DND-41 (cell line): ENCODE measurements at regions not wholly inside any gene's neighbourhood (a gene's known extent, or its start where the extent isn't known, plus 50 kb on each side); places are given as distances from the start of the nearest gene placed in this dataset.

ENCODE experiments used
- ATAC-seq: fragments of 200-7000 bp; cut with Tn5 transposase; 3 replicates; pipeline ENCODE4 v1.9.1; 2021; ENCODE audit warnings: low read depth; ENCODE audit not compliant: insufficient read depth
- DNase-seq: peaks from one replicate; pipeline ENCODE4 v3.0.0-alpha.2; 2020
- H2AFZ ChIP-seq: 2 replicates; pipeline ENCODE4 v1.6.0; 2012; ENCODE audit warnings: low read depth, low read length
- H3K27ac ChIP-seq: 2 replicates; pipeline ENCODE4 v1.5.1; 2012; ENCODE audit warnings: low read length, inconsistent platforms
- H3K27me3 ChIP-seq: fragments of 200-600 bp; sonication (generic); 2 replicates; pipeline ENCODE4 v1.6.0; 2012; ENCODE audit warnings: low read length, mild to moderate bottlenecking, inconsistent platforms; ENCODE audit not compliant: insufficient read depth, poor library complexity
- H3K36me3 ChIP-seq: 2 replicates; pipeline ENCODE4 v1.5.1; 2012; ENCODE audit warnings: low read length, inconsistent platforms; ENCODE audit not compliant: insufficient read depth
- H3K4me1 ChIP-seq: 2 replicates; pipeline ENCODE4 v1.5.1; 2012; ENCODE audit warnings: mild to moderate bottlenecking, low read length; ENCODE audit not compliant: insufficient read depth
- H3K4me2 ChIP-seq: 2 replicates; pipeline ENCODE4 v1.6.0; 2012; ENCODE audit warnings: mild to moderate bottlenecking, moderate library complexity, low read length, inconsistent platforms; ENCODE audit not compliant: insufficient read depth
- H3K4me3 ChIP-seq, 2 experiments: fragments of 200-600 bp in 1 of 2; shearing (Covaris generic) in 1 of 2; 2 replicates each; pipeline ENCODE4 v1.5.1; 2012 to 2016; ENCODE audit warnings: inconsistent platforms in 2 of 2, low read length in 2 of 2, mild to moderate bottlenecking in 2 of 2, low read depth in 1 of 2, moderate library complexity in 1 of 2
- H3K79me2 ChIP-seq: 2 replicates; pipeline ENCODE4 v1.6.0; 2012; ENCODE audit warnings: low read length, inconsistent platforms; ENCODE audit not compliant: insufficient read depth
- H3K9ac ChIP-seq: 2 replicates; pipeline ENCODE4 v1.6.0; 2012; ENCODE audit warnings: low read depth, mild to moderate bottlenecking, inconsistent platforms, low read length, moderate library complexity
- H3K9me3 ChIP-seq: 2 replicates; pipeline ENCODE4 v1.5.1; 2012; ENCODE audit warnings: low read length, moderate library complexity, mild to moderate bottlenecking, inconsistent platforms; ENCODE audit not compliant: insufficient read depth, severe bottlenecking
- H4K20me1 ChIP-seq: 2 replicates; pipeline ENCODE4 v1.6.0; 2012; ENCODE audit warnings: low read length; ENCODE audit not compliant: insufficient read depth
- EZH2 ChIP-seq: IDR thresholded peaks from 3 replicates; pipeline ENCODE4 v1.6.1; 2012; ENCODE audit warnings: borderline replicate concordance, low read depth, mild to moderate bottlenecking, moderate library complexity, low read length, inconsistent platforms; ENCODE audit not compliant: severe bottlenecking
- TF ChIP-seq, protein P1 (sequence below): IDR thresholded peaks from 2 replicates; pipeline ENCODE4 v1.5.1; 2012; ENCODE audit warnings: borderline replicate concordance, low read length, moderate library complexity, mild to moderate bottlenecking; ENCODE audit not compliant: poor library complexity, severe bottlenecking; ENCODE audit errors: extremely low read depth

DNA sequence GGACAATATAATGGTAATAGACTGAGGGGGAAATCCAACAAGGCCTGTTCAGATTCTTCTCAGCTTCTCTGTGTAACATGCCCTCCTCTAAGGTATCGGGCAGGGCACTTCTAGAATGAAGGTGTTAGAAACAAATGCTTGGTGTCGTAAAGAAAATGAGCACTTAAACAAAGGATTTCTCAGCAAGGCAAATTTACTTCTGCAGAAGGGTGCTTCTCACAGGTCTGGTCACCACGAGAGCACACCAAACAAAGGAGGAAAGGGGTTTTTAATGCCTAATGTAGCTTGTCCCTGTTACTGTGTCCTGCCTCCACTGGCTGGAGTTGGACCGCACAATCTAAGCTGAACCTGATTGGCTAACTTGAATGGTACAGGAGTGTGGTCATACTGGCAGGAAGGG lies 642.6 kb upstream of the CDH8 start:
- H3K4me1 ChIP-seq, result no peaks in the 10 kb centered on the region
- no peaks in the 10 kb centered on the region for H3K79me2 ChIP-seq
- no peak overlapping the region for H3K4me2 ChIP-seq
- no peaks in the 10 kb centered on the region for H4K20me1 ChIP-seq
- no peak overlapping the region for H3K9ac ChIP-seq
- H3K4me3 ChIP-seq, result no peak overlapping the region
- ATAC-seq (no peak), DNase-seq (no peak)
- H3K36me3 ChIP-seq, result no peaks in the 10 kb centered on the region
- TF ChIP-seq, protein P1, sequence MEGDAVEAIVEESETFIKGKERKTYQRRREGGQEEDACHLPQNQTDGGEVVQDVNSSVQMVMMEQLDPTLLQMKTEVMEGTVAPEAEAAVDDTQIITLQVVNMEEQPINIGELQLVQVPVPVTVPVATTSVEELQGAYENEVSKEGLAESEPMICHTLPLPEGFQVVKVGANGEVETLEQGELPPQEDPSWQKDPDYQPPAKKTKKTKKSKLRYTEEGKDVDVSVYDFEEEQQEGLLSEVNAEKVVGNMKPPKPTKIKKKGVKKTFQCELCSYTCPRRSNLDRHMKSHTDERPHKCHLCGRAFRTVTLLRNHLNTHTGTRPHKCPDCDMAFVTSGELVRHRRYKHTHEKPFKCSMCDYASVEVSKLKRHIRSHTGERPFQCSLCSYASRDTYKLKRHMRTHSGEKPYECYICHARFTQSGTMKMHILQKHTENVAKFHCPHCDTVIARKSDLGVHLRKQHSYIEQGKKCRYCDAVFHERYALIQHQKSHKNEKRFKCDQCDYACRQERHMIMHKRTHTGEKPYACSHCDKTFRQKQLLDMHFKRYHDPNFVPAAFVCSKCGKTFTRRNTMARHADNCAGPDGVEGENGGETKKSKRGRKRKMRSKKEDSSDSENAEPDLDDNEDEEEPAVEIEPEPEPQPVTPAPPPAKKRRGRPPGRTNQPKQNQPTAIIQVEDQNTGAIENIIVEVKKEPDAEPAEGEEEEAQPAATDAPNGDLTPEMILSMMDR, result no peak
- TF ChIP-seq EZH2, result no peak
- no peak overlapping the region for H2AFZ ChIP-seq
- H3K27ac ChIP-seq, result no peak overlapping the region
- peaks cover 38% of the 10 kb centered on the region for H3K9me3 ChIP-seq
- no peaks in the 10 kb centered on the region for H3K27me3 ChIP-seq

GRCh38 chr16:62676306-62676705 lies 640.1 kb upstream of the CDH8 start:
- no peaks in the 10 kb centered on the region for H3K4me1 ChIP-seq
- H4K20me1 ChIP-seq, result no peaks in the 10 kb centered on the region
- H3K79me2 ChIP-seq, result no peaks in the 10 kb centered on the region
- DNase-seq, result no peak
- H2AFZ ChIP-seq, result no peak overlapping the region
- TF ChIP-seq, protein P1, result no peak
- no peak for TF ChIP-seq EZH2
- no peak overlapping the region for H3K4me3 ChIP-seq
- H3K36me3 ChIP-seq, result no peaks in the 10 kb centered on the region
- H3K9ac ChIP-seq, result no peak overlapping the region
- H3K27me3 ChIP-seq, result no peaks in the 10 kb centered on the region
- H3K9me3 ChIP-seq, result peaks cover 28% of the 10 kb centered on the region
- H3K4me2 ChIP-seq, result no peak overlapping the region
- ATAC-seq, result no peak
- H3K27ac ChIP-seq, result no peak overlapping the region

DNA sequence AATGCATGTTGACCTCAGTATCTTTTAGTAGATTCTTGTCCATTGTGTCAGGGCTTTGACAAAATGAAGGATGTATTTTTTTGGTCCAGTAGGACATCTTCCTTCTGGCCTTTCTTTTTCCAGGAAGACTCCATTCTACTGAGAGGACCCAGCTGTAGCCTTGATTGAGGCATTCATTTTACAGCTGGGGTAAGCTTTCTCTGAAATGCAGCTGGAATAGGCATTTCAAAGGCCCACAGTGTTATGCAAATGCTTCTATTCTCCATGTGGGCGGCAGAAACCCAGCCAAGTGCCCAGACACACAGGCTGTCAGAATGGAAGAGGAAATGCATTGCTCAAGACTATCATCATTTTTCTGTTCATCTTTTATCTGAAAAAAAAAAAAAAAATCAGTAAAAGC lies 629.0 kb upstream of the CDH8 start:
- Histone ChIP-seq H3K9me3 (no peaks in the 10 kb centered on the region), H3K79me2 (no peaks in the 10 kb centered on the region), H4K20me1 (no peaks in the 10 kb centered on the region), H3K4me3 (no peak overlapping the region), H3K27ac (no peak overlapping the region), H3K27me3 (no peaks in the 10 kb centered on the region), H3K9ac (no peak overlapping the region), H3K4me2 (no peak overlapping the region), H3K36me3 (no peaks in the 10 kb centered on the region), H2AFZ (no peak overlapping the region), H3K4me1 (no peaks in the 10 kb centered on the region)
- no peak for TF ChIP-seq EZH2
- TF ChIP-seq, protein P1, result no peak
- no peak for ATAC-seq
- no peak for DNase-seq

GRCh38 chr16:62664566-62664965 lies 628.3 kb upstream of the CDH8 start:
- no peaks in the 10 kb centered on the region for H3K36me3 ChIP-seq
- no peak overlapping the region for H3K4me3 ChIP-seq
- no peak overlapping the region for H3K27ac ChIP-seq
- no peak for DNase-seq
- no peak overlapping the region for H3K9ac ChIP-seq
- no peaks in the 10 kb centered on the region for H3K27me3 ChIP-seq
- H4K20me1 ChIP-seq, result no peaks in the 10 kb centered on the region
- no peak overlapping the region for H2AFZ ChIP-seq
- no peak overlapping the region for H3K4me2 ChIP-seq
- H3K79me2 ChIP-seq, result no peaks in the 10 kb centered on the region
- no peak for ATAC-seq
- no peaks in the 10 kb centered on the region for H3K9me3 ChIP-seq
- TF ChIP-seq EZH2, result no peak
- TF ChIP-seq, protein P1, result no peak
- no peaks in the 10 kb centered on the region for H3K4me1 ChIP-seq
